ENCODE measurements at regions not wholly inside any gene's neighbourhood (a gene's known extent, or its start where the extent isn't known, plus 50 kb on each side); places are given as distances from the start of the nearest gene placed in this dataset.

DNA sequence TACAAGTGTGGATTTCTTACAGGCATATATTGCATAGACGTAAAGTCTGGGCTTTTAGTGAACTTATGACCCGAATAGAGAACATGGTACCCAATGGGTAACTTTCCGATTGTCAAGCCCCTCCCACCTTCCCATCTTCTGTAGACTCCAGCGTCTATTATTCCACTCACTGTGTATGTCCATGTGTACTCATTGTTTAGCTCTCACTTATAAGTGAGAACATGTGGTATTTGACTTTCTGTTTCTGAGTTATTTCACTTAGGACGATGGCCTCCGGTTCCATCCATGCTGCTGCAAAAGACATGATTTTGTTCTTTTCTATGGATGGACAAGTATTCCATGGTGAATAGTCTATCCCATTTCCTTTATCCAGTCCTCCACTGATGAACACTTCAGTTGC is 306.4 kb downstream of the CD83 start:
- TF ChIP-seq, protein P1, sequence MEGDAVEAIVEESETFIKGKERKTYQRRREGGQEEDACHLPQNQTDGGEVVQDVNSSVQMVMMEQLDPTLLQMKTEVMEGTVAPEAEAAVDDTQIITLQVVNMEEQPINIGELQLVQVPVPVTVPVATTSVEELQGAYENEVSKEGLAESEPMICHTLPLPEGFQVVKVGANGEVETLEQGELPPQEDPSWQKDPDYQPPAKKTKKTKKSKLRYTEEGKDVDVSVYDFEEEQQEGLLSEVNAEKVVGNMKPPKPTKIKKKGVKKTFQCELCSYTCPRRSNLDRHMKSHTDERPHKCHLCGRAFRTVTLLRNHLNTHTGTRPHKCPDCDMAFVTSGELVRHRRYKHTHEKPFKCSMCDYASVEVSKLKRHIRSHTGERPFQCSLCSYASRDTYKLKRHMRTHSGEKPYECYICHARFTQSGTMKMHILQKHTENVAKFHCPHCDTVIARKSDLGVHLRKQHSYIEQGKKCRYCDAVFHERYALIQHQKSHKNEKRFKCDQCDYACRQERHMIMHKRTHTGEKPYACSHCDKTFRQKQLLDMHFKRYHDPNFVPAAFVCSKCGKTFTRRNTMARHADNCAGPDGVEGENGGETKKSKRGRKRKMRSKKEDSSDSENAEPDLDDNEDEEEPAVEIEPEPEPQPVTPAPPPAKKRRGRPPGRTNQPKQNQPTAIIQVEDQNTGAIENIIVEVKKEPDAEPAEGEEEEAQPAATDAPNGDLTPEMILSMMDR (IDR thresholded peaks at IDR 0.05; ENCODE audit: poor library complexity, severe bottlenecking) = no peak
- TF ChIP-seq EP300 (conservative IDR thresholded peaks at IDR 0.05; ENCODE audit: poor library complexity, severe bottlenecking) (no peak), MXI1 (conservative IDR thresholded peaks at IDR 0.05; ENCODE audit: poor library complexity, severe bottlenecking) (no peak), POLR2AphosphoS5 (IDR thresholded peaks at IDR 0.05) (no peak), EZH2 (IDR thresholded peaks at IDR 0.05; ENCODE audit: borderline replicate concordance, insufficient read depth, low read length, poor library complexity, severe bottlenecking) (no peak), REST (IDR thresholded peaks at IDR 0.05; ENCODE audit: borderline replicate concordance) (no peak), RAD21 (conservative IDR thresholded peaks at IDR 0.05) (no peak)
